Thoracic aorta (tissue), 2 donors: ENCODE measurements at regions not wholly inside any gene's neighbourhood (a gene's known extent, or its start where the extent isn't known, plus 50 kb on each side); places are given as distances from the start of the nearest gene placed in this dataset.

Experiments
- ATAC-seq: fragments of 150-250 bp; one replicate; pipeline ENCODE4 v1.8.0; 2017; ENCODE audit warnings: low read depth; ENCODE audit not compliant: insufficient number of reproducible peaks, low FRiP score
- DNase-seq: peaks from one replicate; pipeline ENCODE4 v3.0.0-alpha.2; 2020; ENCODE audit warnings: low spot score
- H3K27ac ChIP-seq, 2 donors: fragments of 200-600 bp; sonication (generic); 1 replicate in 1 of 2; 2 replicates in 1 of 2; pipeline ENCODE4 v1.5.1; 2016; ENCODE audit warnings: mild to moderate bottlenecking in 2 of 2, moderate library complexity in 2 of 2
- H3K27me3 ChIP-seq: fragments of 200-600 bp; sonication (generic); replicated peaks from 2 replicates; pipeline ENCODE4 v1.6.0; 2016; ENCODE audit warnings: mild to moderate bottlenecking; ENCODE audit not compliant: insufficient read depth
- H3K36me3 ChIP-seq: fragments of 200-600 bp; sonication (generic); one replicate; pipeline ENCODE4 v1.5.1; 2016
- H3K4me1 ChIP-seq, 2 donors: fragments of 200-600 bp; sonication (generic); 1 replicate in 1 of 2; 2 replicates in 1 of 2; pipeline versions ENCODE4 v1.5.1 to v1.6.0; 2016; ENCODE audit warnings: low read depth in 2 of 2, mild to moderate bottlenecking in 1 of 2; ENCODE audit not compliant: control insufficient read depth in 1 of 2
- H3K4me3 ChIP-seq: fragments of 200-600 bp; sonication (generic); 2 replicates; pipeline ENCODE4 v1.5.1; 2016; ENCODE audit warnings: mild to moderate bottlenecking
- H3K9me3 ChIP-seq: fragments of 200-600 bp; sonication (generic); 2 replicates; pipeline ENCODE4 v1.5.1; 2016
- TF ChIP-seq, protein P1 (sequence below): fragments of 200-600 bp; sonication (generic); IDR thresholded peaks from one replicate; pipeline ENCODE4 v1.5.1; 2019; ENCODE audit warnings: antibody characterized with exemption

DNA sequence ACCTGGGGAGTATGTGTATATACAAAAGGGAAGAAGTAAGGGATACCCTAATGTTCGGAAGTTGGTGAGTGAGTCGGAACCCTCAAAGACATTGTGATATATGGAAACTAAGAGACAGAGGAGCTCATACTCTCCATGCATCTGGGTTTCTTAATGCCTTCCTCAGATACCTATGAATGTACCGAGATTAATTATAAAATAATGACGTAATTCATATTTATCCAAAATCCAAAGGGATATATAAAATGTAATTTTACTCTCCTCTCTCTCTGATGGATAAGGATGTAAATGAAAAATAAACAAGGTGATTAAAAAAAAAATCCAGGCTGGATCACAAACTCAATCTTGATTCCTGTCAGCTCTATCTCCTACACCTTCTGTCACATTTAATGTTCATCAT is 275.9 kb upstream of the FAM241A start:
- no peak overlapping the region for H3K4me3 ChIP-seq
- no peak overlapping the region for H3K27ac ChIP-seq
- ATAC-seq (no peak), DNase-seq (no peak)
- no peaks in the 10 kb centered on the region for H3K27me3 ChIP-seq
- TF ChIP-seq, protein P1, sequence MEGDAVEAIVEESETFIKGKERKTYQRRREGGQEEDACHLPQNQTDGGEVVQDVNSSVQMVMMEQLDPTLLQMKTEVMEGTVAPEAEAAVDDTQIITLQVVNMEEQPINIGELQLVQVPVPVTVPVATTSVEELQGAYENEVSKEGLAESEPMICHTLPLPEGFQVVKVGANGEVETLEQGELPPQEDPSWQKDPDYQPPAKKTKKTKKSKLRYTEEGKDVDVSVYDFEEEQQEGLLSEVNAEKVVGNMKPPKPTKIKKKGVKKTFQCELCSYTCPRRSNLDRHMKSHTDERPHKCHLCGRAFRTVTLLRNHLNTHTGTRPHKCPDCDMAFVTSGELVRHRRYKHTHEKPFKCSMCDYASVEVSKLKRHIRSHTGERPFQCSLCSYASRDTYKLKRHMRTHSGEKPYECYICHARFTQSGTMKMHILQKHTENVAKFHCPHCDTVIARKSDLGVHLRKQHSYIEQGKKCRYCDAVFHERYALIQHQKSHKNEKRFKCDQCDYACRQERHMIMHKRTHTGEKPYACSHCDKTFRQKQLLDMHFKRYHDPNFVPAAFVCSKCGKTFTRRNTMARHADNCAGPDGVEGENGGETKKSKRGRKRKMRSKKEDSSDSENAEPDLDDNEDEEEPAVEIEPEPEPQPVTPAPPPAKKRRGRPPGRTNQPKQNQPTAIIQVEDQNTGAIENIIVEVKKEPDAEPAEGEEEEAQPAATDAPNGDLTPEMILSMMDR: no peak
- no peaks in the 10 kb centered on the region for H3K36me3 ChIP-seq
- H3K4me1 ChIP-seq: no peaks in the 10 kb centered on the region
- H3K9me3 ChIP-seq: no peaks in the 10 kb centered on the region

- Histone ChIP-seq H3K36me3 (no peaks in the 10 kb centered on the region), H3K9me3 (no peaks in the 10 kb centered on the region), H3K27me3 (no peaks in the 10 kb centered on the region), H3K27ac (no peak overlapping the region), H3K4me3 (no peak overlapping the region), H3K4me1 (no peaks in the 10 kb centered on the region)
- ATAC-seq (no peak), DNase-seq (no peak)
- TF ChIP-seq, protein P1: no peak
Observed at GRCh38 chr4:111871802-111872201, 273.5 kb upstream of the FAM241A start.

GRCh38 chr4:111873801-111874200 is 271.5 kb upstream of the FAM241A start:
- ATAC-seq (no peak), DNase-seq (no peak)
- Histone ChIP-seq H3K4me1 (no peaks in the 10 kb centered on the region), H3K27me3 (no peaks in the 10 kb centered on the region), H3K4me3 (no peak overlapping the region), H3K9me3 (no peaks in the 10 kb centered on the region), H3K36me3 (no peaks in the 10 kb centered on the region), H3K27ac (no peak overlapping the region)
- TF ChIP-seq, protein P1: no peak

DNA sequence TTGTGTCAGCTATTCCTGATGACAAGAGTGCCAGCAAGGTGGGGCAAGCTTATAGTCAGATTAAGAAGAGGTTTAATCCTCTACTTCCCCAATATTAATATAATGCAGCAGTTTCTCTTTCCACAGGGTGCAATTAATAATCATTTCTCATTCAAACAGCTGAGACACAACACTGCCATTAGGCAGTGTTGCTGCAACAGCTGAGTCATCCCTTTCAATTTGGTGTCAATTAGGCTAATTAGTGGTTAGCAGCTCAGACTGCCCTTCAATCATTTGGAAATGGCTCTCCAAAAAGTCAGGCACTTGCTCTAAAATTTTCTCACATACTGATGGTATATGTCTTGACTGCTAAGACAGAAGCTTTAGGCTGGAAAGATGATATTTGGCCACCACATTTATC is 265.7 kb upstream of the FAM241A start:
- DNase-seq: no peak
- H3K36me3 ChIP-seq: no peaks in the 10 kb centered on the region
- ATAC-seq: no peak
- no peak overlapping the region for H3K4me3 ChIP-seq
- TF ChIP-seq, protein P1: no peak
- H3K27ac ChIP-seq: no peak overlapping the region
- H3K27me3 ChIP-seq: no peaks in the 10 kb centered on the region
- no peaks in the 10 kb centered on the region for H3K9me3 ChIP-seq
- H3K4me1 ChIP-seq: no peaks in the 10 kb centered on the region

- TF ChIP-seq, protein P1: no peak
- H3K9me3 ChIP-seq: no peaks in the 10 kb centered on the region
- H3K4me1 ChIP-seq: no peaks in the 10 kb centered on the region
- no peak for DNase-seq
- H3K36me3 ChIP-seq: no peaks in the 10 kb centered on the region
- no peak for ATAC-seq
- H3K27ac ChIP-seq: no peak overlapping the region
- no peaks in the 10 kb centered on the region for H3K27me3 ChIP-seq
- H3K4me3 ChIP-seq: no peak overlapping the region
Observed at GRCh38 chr4:111880116-111880515, 265.1 kb upstream of the FAM241A start.
